Large intestine (tissue), 3 donors: ENCODE measurements at regions not wholly inside any gene's neighbourhood (a gene's known extent, or its start where the extent isn't known, plus 50 kb on each side); places are given as distances from the start of the nearest gene placed in this dataset.
"Not testable (repeated sequence)": the region's sequence is repeated elsewhere in the genome, so short reads cannot be mapped to it uniquely, and the experiment has no call there.

Source experiments
- DNase-seq, 2 donors: peaks; one replicate each; pipeline versions ENCODE4 v3.0.0 to v3.0.0-alpha.2; 2013
- H3K27ac ChIP-seq: one replicate; pipeline ENCODE4 v1.5.1; 2013; ENCODE audit warnings: low read length
- H3K27me3 ChIP-seq: 2 replicates; pipeline ENCODE4 v1.6.1; 2013; ENCODE audit warnings: low read length; ENCODE audit not compliant: control insufficient read depth, insufficient read depth
- H3K36me3 ChIP-seq: 2 replicates; pipeline ENCODE4 v1.6.1; 2013; ENCODE audit warnings: low read length; ENCODE audit not compliant: control insufficient read depth, insufficient read depth
- H3K4me1 ChIP-seq: one replicate; pipeline ENCODE4 v1.6.1; 2013; ENCODE audit warnings: low read length; ENCODE audit not compliant: control insufficient read depth, insufficient read depth
- H3K4me3 ChIP-seq: one replicate; pipeline ENCODE4 v1.5.1; 2013; ENCODE audit warnings: low read length
- H3K9me3 ChIP-seq: one replicate; pipeline ENCODE4 v1.6.1; 2013; ENCODE audit warnings: mild to moderate bottlenecking, low read depth, low read length, moderate library complexity; ENCODE audit not compliant: control insufficient read depth
- WGBS: methylation state at CpG from one replicate; pipeline ENCODE4 v1.1.5; 2013; ENCODE audit warnings: low lambda C conversion rate; ENCODE audit not compliant: insufficient coverage; 5-methylcytosine and 5-hydroxymethylcytosine counted together

DNA sequence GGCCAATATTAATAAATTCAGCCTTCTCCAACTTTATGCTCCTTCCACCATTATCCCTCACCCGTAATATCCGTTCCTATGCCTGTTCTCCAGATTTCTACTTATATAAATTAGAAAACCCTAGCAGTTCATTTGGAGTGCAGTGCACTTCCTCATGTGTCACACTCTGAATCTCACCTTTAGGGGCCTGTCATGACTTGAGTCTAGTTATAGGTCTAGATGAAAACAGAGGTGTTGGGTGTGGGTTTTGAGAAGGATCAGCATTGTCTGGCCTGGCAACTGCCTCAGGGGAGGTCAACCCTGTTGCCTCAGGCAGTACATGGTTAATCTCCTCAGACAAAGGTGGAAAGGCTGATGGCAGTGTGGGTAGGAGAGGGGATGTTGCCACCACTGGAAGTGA lies 876.8 kb downstream of the FAT4 start:
- Histone ChIP-seq H3K9me3 (no peaks in the 10 kb centered on the region), H3K27ac (no peak overlapping the region), H3K4me1 (no peaks in the 10 kb centered on the region), H3K4me3 (no peak overlapping the region), H3K36me3 (no peaks in the 10 kb centered on the region), H3K27me3 (no peaks in the 10 kb centered on the region)
- no CpG with 5 or more reads among the region's 2 CpGs for WGBS
- no peak for DNase-seq

DNA sequence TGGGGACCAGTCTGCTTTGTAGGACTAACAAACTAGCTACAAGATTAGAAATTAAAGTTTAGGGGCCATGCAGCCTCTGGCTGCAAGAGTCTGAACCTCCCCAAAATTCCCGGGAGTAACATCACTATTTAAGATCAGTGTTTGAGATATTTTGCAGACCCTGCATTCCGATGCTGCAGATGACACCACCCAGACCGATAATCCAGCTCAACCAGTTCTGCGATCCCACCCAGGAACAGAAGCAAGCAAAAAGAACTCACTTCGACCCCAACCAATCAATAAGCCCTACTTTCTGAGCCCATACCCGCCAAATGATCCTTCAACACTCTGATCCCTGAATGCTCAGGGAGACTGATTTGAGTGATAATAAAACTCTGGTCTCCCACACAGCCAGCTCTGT lies 877.8 kb downstream of the FAT4 start:
- no peak for DNase-seq
- Histone ChIP-seq H3K9me3 (no peaks in the 10 kb centered on the region), H3K36me3 (no peaks in the 10 kb centered on the region), H3K4me3 (no peak overlapping the region), H3K27me3 (no peaks in the 10 kb centered on the region), H3K4me1 (no peaks in the 10 kb centered on the region), H3K27ac (no peak overlapping the region)
- WGBS, result no CpG with 5 or more reads among the region's 6 CpGs

DNA sequence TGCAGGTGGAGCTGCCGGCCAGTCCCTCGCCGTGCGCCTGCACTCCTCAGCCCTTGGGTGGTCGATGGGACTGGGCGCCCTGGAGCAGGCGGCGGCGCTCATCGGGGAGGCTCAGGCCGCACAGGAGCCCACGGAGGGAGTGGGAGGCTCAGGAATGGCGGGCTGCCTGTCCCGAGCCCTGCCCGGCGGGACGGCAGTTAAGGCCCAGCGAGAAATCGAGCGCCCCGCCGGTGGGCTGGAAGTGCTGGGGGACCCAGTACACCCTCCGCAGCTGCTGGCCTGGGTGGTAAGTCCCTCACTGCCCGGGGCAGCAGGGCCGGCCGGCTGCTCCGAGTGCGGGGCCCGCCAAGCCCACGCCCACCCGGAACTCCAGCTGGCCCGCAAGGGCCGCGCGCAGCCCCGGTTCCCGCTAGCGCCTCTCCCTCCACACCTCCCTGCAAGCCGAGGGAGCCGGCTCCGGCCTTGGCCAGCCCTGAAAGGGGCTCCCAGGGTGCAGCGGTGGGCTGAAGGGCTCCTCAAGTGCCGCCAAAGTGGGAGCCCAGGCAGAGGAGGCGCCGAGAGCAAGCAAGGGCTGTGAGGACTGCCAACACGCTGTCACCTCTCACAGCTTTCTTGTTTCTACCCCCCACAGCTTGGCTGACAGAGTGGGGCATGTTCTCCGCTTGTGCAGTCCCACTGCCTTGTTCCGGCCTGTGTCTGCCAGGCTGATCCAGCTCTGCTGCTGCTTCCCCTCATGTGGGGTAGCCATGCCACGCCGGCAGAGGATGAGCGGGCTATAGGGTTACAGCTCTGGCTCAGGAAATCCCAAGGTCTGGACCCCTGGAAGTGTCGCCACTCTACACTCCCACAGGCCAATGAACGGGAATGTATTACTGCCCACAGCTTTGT lies 886.7 kb downstream of the FAT4 start:
- not testable (repeated sequence) for DNase-seq, H3K27me3 ChIP-seq
- no CpG with 5 or more reads among the region's 53 CpGs for WGBS

DNA sequence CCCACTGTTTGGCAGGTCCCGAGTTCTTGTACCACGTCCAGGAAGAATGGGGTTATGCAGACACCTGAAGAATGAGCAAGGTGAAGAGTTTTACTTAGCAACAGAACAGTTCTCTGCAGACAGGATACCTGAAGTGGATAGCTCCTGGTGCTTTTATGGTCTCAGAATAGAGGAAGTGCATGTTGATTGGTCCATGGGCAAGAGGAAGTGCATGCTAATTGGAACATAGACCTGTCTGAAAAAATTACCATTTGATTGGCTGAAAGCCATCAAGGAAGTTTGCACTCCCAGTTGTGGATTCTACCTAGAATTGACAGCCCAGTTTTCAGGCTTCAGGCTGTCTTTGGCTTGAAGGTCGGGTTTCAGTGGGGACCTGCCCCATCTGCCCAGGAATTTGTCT lies 887.5 kb downstream of the FAT4 start:
- no peak for DNase-seq
- Histone ChIP-seq H3K27ac (no peak overlapping the region), H3K36me3 (no peaks in the 10 kb centered on the region), H3K4me3 (no peak overlapping the region), H3K4me1 (no peaks in the 10 kb centered on the region), H3K9me3 (peaks cover 13% of the 10 kb centered on the region), H3K27me3 (no peaks in the 10 kb centered on the region)
- WGBS, result no CpG with 5 or more reads among the region's 3 CpGs

More for the DNA sequence above, 886.7 kb downstream of the FAT4 start:
- not testable (repeated sequence) for H3K27ac ChIP-seq, H3K4me1 ChIP-seq, H3K36me3 ChIP-seq, H3K4me3 ChIP-seq
- peaks cover 13% of the 10 kb centered on the region for H3K9me3 ChIP-seq

DNA sequence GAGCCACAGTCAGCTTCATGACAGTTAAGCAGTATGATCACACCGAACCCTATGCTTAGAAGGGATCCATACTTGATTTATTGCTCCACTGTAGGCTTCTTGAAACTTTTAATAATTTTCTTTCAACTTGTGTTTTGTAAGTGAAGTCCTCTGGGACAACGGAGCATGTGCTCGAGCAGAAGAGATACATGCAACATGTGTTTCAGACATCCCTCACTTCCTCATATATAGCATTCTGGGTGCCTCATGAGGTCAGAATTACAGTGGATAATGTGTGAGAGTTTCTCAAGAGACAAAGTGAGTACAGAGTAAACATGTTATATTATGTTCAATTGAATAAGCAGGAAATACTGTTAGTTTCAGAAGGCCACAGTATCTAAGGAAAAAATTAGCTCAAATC lies 893.2 kb downstream of the FAT4 start:
- no peak for DNase-seq
- H3K4me1 ChIP-seq, result no peaks in the 10 kb centered on the region
- no peaks in the 10 kb centered on the region for H3K9me3 ChIP-seq
- no peak overlapping the region for H3K4me3 ChIP-seq
- no peaks in the 10 kb centered on the region for H3K36me3 ChIP-seq
- H3K27ac ChIP-seq, result no peak overlapping the region
- H3K27me3 ChIP-seq, result no peaks in the 10 kb centered on the region
- WGBS, result 90% methylated on average over 2 of the region's 3 CpGs

DNA sequence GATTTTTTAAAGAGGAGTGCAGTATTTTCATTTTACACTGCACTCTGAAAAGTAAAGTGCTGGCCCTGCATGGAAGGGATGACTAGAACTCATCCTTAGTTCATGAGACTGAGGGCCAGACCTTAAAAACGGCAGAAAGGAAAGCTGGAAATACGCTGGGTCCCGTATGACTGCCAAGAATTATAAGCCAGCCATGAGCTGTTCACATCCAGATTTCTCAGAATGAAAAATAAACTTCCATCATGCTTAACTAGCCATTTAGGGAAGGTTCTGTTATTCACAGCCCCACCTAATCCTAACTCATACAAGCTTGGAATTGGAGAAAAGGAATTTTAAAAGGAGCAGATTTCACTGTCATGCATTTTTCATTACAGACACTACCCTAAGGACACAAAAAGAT lies 894.4 kb downstream of the FAT4 start:
- WGBS, result no CpG with 5 or more reads among the region's 3 CpGs
- no peaks in the 10 kb centered on the region for H3K9me3 ChIP-seq

DNA sequence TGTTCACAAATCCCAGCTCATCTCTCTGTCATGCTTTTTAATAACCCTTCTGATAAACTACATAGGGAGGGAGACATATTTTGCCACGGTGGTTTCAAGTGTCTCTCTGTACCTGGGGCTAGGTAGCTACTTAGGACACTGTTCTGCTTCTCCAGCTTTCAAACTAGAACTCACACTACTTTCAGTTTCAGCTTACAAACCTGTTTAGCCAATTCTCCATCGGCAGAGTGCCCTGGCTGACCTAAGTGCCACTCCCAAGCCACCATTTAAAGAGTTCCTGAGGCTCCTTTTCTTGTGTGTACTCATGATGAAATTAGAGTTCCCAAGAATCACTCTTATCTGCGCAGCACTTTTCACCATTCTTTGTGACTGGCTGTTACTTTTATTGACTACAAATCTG lies 899.2 kb downstream of the FAT4 start:
- no peak overlapping the region for H3K4me3 ChIP-seq
- WGBS, result 48% methylated on average over 2 of the region's 3 CpGs
- H3K27me3 ChIP-seq, result no peaks in the 10 kb centered on the region
- DNase-seq, result peak in 1 of 2 donors; percentile 2
- no peaks in the 10 kb centered on the region for H3K9me3 ChIP-seq
- H3K27ac ChIP-seq, result no peak overlapping the region
- no peaks in the 10 kb centered on the region for H3K4me1 ChIP-seq
- no peaks in the 10 kb centered on the region for H3K36me3 ChIP-seq

More for the DNA sequence above, 894.4 kb downstream of the FAT4 start:
- H3K27me3 ChIP-seq, result no peaks in the 10 kb centered on the region
- no peak overlapping the region for H3K27ac ChIP-seq
- H3K4me3 ChIP-seq, result no peak overlapping the region
- no peaks in the 10 kb centered on the region for H3K36me3 ChIP-seq
- DNase-seq, result no peak
- no peaks in the 10 kb centered on the region for H3K4me1 ChIP-seq

DNA sequence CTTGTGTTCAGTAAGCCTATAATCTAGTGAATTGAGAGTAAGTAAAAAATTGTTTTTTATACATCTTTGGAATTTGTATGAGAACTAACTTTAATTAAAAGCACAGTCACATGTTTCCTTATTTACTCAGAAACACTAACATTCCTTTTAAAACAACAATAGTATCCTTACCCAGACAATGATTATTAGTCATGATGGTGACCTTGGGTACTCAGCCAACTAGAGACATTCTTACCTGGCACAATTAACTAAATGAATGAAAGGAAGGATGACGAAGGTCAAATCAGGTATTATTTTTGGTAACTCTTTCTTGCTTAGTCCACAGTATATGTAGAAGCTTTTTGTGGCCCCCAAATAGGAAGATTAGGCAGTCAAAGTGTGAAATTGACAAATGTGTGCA lies 901.0 kb downstream of the FAT4 start:
- no peak for DNase-seq

DNA sequence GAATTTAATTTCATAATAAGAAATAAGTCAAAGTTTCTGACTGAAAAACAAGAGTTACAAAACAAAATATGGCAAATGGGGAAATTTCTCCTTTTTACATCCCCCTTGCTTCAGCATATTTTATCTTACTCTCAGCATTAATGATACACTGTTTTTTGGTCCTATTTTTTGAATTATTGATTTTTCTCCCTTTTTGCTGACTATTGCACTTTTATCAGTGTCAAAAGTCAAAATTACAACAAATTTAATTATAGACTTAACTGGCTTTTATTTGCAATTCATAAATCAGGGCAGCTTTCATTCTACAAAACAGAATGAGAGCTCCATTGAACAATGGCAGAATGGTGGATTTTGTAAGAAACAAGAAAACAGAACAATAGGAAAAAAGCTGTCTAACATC lies 901.9 kb downstream of the FAT4 start:
- no peaks in the 10 kb centered on the region for H3K36me3 ChIP-seq
- no peak overlapping the region for H3K27ac ChIP-seq
- no peak for DNase-seq
- no peaks in the 10 kb centered on the region for H3K4me1 ChIP-seq
- no peaks in the 10 kb centered on the region for H3K27me3 ChIP-seq
- no peak overlapping the region for H3K4me3 ChIP-seq
- no peaks in the 10 kb centered on the region for H3K9me3 ChIP-seq

More for the DNA sequence above, 901.0 kb downstream of the FAT4 start:
- no peaks in the 10 kb centered on the region for H3K9me3 ChIP-seq
- H3K4me3 ChIP-seq, result no peak overlapping the region
- H3K36me3 ChIP-seq, result no peaks in the 10 kb centered on the region
- H3K27me3 ChIP-seq, result no peaks in the 10 kb centered on the region
- H3K4me1 ChIP-seq, result no peaks in the 10 kb centered on the region
- H3K27ac ChIP-seq, result no peak overlapping the region
- 100% methylated on average over 1 of the region's 1 CpG for WGBS

DNA sequence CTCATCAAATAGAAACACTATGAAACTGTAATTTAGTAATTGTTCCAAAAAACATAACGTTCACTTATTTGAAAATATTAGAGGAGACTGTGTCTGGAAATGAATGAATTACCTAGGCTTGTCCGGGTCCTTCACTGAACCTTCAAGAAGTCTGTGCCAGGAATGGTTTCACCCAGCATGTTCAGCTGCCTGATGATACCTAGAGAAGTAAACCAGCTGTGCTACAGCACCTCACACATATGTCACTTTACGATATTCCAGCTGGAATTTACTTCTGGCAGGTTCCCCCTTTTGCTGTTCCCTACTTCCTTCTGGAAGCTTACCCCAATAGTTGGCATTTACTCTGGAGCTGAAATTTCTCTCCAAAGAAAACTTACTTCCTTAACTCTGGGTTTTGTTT lies 906.5 kb downstream of the FAT4 start:
- WGBS, result no CpG with 5 or more reads among the region's 3 CpGs
- Histone ChIP-seq H3K27me3 (no peaks in the 10 kb centered on the region), H3K9me3 (no peaks in the 10 kb centered on the region), H3K4me3 (no peak overlapping the region), H3K4me1 (no peaks in the 10 kb centered on the region), H3K27ac (no peak overlapping the region), H3K36me3 (no peaks in the 10 kb centered on the region)
- DNase-seq, result no peak

DNA sequence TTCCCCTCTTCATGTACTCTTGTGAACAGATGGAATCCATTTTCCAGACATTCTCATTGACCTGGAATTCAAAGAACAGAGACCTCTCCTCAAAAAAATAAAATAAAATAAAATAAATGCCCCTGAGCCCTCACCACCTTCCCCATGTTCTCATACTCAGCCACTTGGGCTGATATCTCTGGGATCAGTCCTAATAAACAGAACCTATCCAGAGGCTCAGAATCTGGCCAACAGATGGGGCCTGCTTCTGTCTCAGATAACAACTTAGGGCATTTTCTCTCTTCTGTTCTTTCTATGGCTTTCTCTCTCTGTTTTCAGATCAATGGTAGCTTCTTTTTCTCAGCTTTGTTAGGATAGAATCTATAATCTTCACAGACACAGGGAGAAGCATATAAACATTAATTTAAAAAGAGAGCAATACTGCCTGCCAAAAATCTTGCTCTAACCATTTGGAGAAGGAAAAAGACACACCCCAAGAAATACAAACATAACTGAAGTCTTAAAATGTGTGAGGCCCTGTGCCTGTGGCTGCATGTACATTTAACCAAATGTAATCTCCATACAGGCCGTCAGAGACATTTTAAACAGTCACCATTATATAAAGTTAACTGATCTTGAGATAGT lies 907.1 kb downstream of the FAT4 start:
- Histone ChIP-seq H3K9me3 (no peaks in the 10 kb centered on the region), H3K4me3 (no peak overlapping the region), H3K4me1 (no peaks in the 10 kb centered on the region), H3K27ac (no peak overlapping the region), H3K36me3 (no peaks in the 10 kb centered on the region), H3K27me3 (no peaks in the 10 kb centered on the region)
- no CpG with 5 or more reads among the region's 1 CpG for WGBS
- DNase-seq, result no peak
